Liver (tissue), 8 donors: ENCODE measurements at regions not wholly inside any gene's neighbourhood (a gene's known extent, or its start where the extent isn't known, plus 50 kb on each side); places are given as distances from the start of the nearest gene placed in this dataset.

ENCODE experiments used
- DNase-seq: peaks from one replicate; pipeline ENCODE4 v3.0.0-alpha.2; 2017; ENCODE audit warnings: low spot score
- H3K27ac ChIP-seq, 2 donors: one replicate each; pipeline ENCODE4 v1.7.0; 2013; ENCODE audit warnings: inconsistent platforms in 2 of 2, low read length in 2 of 2, control low read depth in 1 of 2, low read depth in 1 of 2, mild to moderate bottlenecking in 1 of 2
- H3K27me3 ChIP-seq, 4 donors: one replicate each; pipeline versions ENCODE4 v1.6.1 to v1.7.0; 2013; ENCODE audit warnings: low read length in 3 of 4, inconsistent platforms in 1 of 4, mild to moderate bottlenecking in 1 of 4, moderate library complexity in 1 of 4; ENCODE audit not compliant: control insufficient read depth in 4 of 4, insufficient read depth in 4 of 4
- H3K36me3 ChIP-seq, 4 donors: one replicate each; pipeline versions ENCODE4 v1.6.1 to v1.7.0; 2013; ENCODE audit warnings: low read length in 3 of 4, mild to moderate bottlenecking in 3 of 4, low read depth in 1 of 4, moderate library complexity in 1 of 4; ENCODE audit not compliant: control insufficient read depth in 4 of 4, insufficient read depth in 3 of 4
- H3K4me1 ChIP-seq, 4 donors: one replicate each; pipeline versions ENCODE4 v1.6.1 to v1.7.0; 2013; ENCODE audit warnings: low read length in 3 of 4, mild to moderate bottlenecking in 3 of 4, moderate library complexity in 1 of 4; ENCODE audit not compliant: control insufficient read depth in 4 of 4, insufficient read depth in 4 of 4
- H3K4me3 ChIP-seq, 3 donors: one replicate each; pipeline versions ENCODE4 v1.6.1 to v1.7.0; 2013; ENCODE audit warnings: low read length in 3 of 3, control low read depth in 1 of 3, low read depth in 1 of 3, mild to moderate bottlenecking in 1 of 3
- H3K9ac ChIP-seq, 2 donors: one replicate each; pipeline ENCODE4 v1.7.0; 2013; ENCODE audit warnings: low read length in 2 of 2, mild to moderate bottlenecking in 2 of 2, moderate library complexity in 2 of 2, control low read depth in 1 of 2, low read depth in 1 of 2
- H3K9me3 ChIP-seq, 4 donors: one replicate each; pipeline versions ENCODE4 v1.6.1 to v1.7.0; 2013; ENCODE audit warnings: low read length in 3 of 4; ENCODE audit not compliant: control insufficient read depth in 4 of 4
- CTCF ChIP-seq: fragments of 150-350 bp; IDR thresholded peaks from 2 replicates; pipeline ENCODE4 v1.5.1; 2017; ENCODE audit warnings: improper control_type of control experiment, low read depth, low read length; ENCODE audit not compliant: missing input control
- EGR1 ChIP-seq, 2 donors: IDR thresholded peaks; 2 replicates each; pipeline ENCODE4 v1.6.1; 2016 to 2018; ENCODE audit warnings: antibody characterized with exemption in 2 of 2, low read depth in 2 of 2
- FOXA1 ChIP-seq: IDR thresholded peaks from 2 replicates; pipeline ENCODE4 v1.6.1; 2016; ENCODE audit warnings: antibody characterized with exemption
- FOXA2 ChIP-seq: IDR thresholded peaks from 2 replicates; pipeline ENCODE4 v1.6.1; 2016; ENCODE audit warnings: antibody characterized with exemption
- GABPA ChIP-seq, 2 donors: IDR thresholded peaks in 1 of 2; conservative IDR thresholded peaks in 1 of 2; 2 replicates each; pipeline ENCODE4 v1.6.1; 2016; ENCODE audit warnings: antibody characterized with exemption in 2 of 2, mild to moderate bottlenecking in 1 of 2, moderate library complexity in 1 of 2
- HNF4A ChIP-seq, 2 donors: conservative IDR thresholded peaks; 2 replicates each; pipeline ENCODE4 v1.6.1; 2016; ENCODE audit warnings: antibody characterized with exemption in 2 of 2, mild to moderate bottlenecking in 2 of 2
- JUND ChIP-seq, 2 donors: IDR thresholded peaks; 2 replicates each; pipeline ENCODE4 v1.6.1; 2016; ENCODE audit warnings: antibody characterized with exemption in 2 of 2
- NR2F2 ChIP-seq: IDR thresholded peaks from 2 replicates; pipeline ENCODE4 v1.6.1; 2016; ENCODE audit warnings: antibody characterized with exemption
- RAD21 ChIP-seq, 2 donors: IDR thresholded peaks; 2 replicates each; pipeline ENCODE4 v1.6.1; 2016; ENCODE audit warnings: antibody characterized with exemption in 2 of 2, mild to moderate bottlenecking in 2 of 2
- REST ChIP-seq: IDR thresholded peaks from 2 replicates; pipeline ENCODE4 v1.6.1; 2016; ENCODE audit warnings: antibody characterized with exemption, mild to moderate bottlenecking
- RXRA ChIP-seq, 2 donors: IDR thresholded peaks; 2 replicates each; pipeline ENCODE4 v1.6.1; 2017 to 2018; ENCODE audit warnings: antibody characterized with exemption in 2 of 2, mild to moderate bottlenecking in 1 of 2
- TAF1 ChIP-seq: conservative IDR thresholded peaks from 2 replicates; pipeline ENCODE4 v1.6.1; 2016; ENCODE audit warnings: antibody characterized with exemption, mild to moderate bottlenecking
- YY1 ChIP-seq: IDR thresholded peaks from 2 replicates; pipeline ENCODE4 v1.6.1; 2016; ENCODE audit warnings: antibody characterized with exemption, mild to moderate bottlenecking
- WGBS: extraction: QIAGEN DNeasy Blood & Tissue Kit; methylation state at CpG from one replicate; pipeline ENCODE4 v1.1.7; 2013; 5-methylcytosine and 5-hydroxymethylcytosine counted together
- TF ChIP-seq, protein P1 (sequence below): IDR thresholded peaks from 2 replicates; pipeline ENCODE4 v1.6.1; 2016; ENCODE audit warnings: antibody characterized with exemption
- TF ChIP-seq, protein P2 (sequence below): IDR thresholded peaks from 2 replicates; pipeline ENCODE4 v1.6.1; 2016; ENCODE audit warnings: antibody characterized with exemption
- donor health status: healthy.
- donor health status: healthy.
- donor health status: healthy.
- donor health status: healthy.
- donor health status: healthy.

GRCh38 chr4:184295206-184295605, 77.5 kb upstream of the ENPP6 start:
- Histone ChIP-seq H3K4me3 (no peak overlapping the region), H3K4me1 (no peaks in the 10 kb centered on the region), H3K27ac (no peak overlapping the region), H3K9me3 (peaks cover 0 to 3% (median 0%) of the 10 kb centered on the region in 4 donors), H3K9ac (no peak overlapping the region), H3K27me3 (no peaks in the 10 kb centered on the region), H3K36me3 (no peaks in the 10 kb centered on the region)
- TF ChIP-seq, protein P1, sequence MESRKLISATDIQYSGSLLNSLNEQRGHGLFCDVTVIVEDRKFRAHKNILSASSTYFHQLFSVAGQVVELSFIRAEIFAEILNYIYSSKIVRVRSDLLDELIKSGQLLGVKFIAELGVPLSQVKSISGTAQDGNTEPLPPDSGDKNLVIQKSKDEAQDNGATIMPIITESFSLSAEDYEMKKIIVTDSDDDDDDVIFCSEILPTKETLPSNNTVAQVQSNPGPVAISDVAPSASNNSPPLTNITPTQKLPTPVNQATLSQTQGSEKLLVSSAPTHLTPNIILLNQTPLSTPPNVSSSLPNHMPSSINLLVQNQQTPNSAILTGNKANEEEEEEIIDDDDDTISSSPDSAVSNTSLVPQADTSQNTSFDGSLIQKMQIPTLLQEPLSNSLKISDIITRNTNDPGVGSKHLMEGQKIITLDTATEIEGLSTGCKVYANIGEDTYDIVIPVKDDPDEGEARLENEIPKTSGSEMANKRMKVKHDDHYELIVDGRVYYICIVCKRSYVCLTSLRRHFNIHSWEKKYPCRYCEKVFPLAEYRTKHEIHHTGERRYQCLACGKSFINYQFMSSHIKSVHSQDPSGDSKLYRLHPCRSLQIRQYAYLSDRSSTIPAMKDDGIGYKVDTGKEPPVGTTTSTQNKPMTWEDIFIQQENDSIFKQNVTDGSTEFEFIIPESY, result no peak
- no peak for TF ChIP-seq RXRA (IDR thresholded peaks at IDR 0.05)
- TF ChIP-seq JUND (IDR thresholded peaks at IDR 0.05), result no peak
- TF ChIP-seq RAD21 (IDR thresholded peaks at IDR 0.05), result no peak
- no peak for TF ChIP-seq HNF4A (conservative IDR thresholded peaks at IDR 0.05)
- TF ChIP-seq FOXA1, result no peak
- TF ChIP-seq TAF1, result no peak
- no peak for TF ChIP-seq FOXA2
- no peak for TF ChIP-seq NR2F2
- TF ChIP-seq, protein P2, sequence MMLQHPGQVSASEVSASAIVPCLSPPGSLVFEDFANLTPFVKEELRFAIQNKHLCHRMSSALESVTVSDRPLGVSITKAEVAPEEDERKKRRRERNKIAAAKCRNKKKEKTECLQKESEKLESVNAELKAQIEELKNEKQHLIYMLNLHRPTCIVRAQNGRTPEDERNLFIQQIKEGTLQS, result no peak
- no peak for TF ChIP-seq CTCF
- TF ChIP-seq EGR1 (IDR thresholded peaks at IDR 0.05; ENCODE audit: low read depth in 2 of 2), result no peak
- TF ChIP-seq YY1, result no peak
- TF ChIP-seq REST, result no peak
- WGBS, result 99% methylated on average over 4 of the region's 4 CpGs
- no peak for DNase-seq

DNA sequence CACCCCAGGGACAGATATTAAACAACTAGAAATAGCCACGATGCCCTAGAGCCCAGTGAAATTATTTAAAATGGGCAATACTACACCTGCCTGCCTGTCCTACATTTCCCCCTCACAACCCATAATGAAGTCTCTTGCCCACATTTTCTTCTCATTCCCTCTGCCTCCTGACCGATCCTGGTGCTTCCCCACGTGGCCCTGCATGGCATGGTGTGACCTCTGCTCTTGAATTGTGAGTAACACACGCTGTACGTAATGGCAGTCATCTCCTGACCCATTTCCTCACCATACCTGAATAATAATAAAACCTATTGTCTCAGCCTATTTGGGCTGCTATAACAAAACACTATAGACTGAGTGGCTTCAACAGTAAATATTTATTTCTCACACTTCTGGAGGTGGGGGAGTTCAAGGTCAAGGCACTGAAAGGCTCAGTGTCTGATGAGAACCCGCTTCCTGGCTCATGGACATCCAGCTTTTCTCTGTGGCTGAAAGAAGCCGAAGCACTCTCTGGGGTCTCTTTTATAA, 77.0 kb upstream of the ENPP6 start:
- Histone ChIP-seq H3K4me3 (no peak overlapping the region), H3K27ac (no peak overlapping the region), H3K9me3 (peaks cover 0 to 3% (median 0%) of the 10 kb centered on the region in 4 donors), H3K4me1 (no peaks in the 10 kb centered on the region), H3K36me3 (no peaks in the 10 kb centered on the region), H3K9ac (no peak overlapping the region), H3K27me3 (no peaks in the 10 kb centered on the region)
- WGBS, result 88% methylated on average over 7 of the region's 7 CpGs
- peak; percentile 25 for DNase-seq
- no peak for TF ChIP-seq GABPA (IDR thresholded peaks at IDR 0.05 in 1 of 2, conservative IDR thresholded peaks at IDR 0.05 in 1 of 2)
- TF ChIP-seq, protein P1, result no peak
